GM20431 (cell line): ENCODE measurements at regions not wholly inside any gene's neighbourhood (a gene's known extent, or its start where the extent isn't known, plus 50 kb on each side); places are given as distances from the start of the nearest gene placed in this dataset.

Experiments
- in situ Hi-C: fragments of 300-500 bp; cut with MseI, MboI; formaldehyde crosslinking; loops from one replicate; pipeline ENCODE4 v1.15.0; 2020; ENCODE audit warnings: low sequenced_read_pairs; ENCODE audit not compliant: unreplicated experiment

GRCh38 chr18:2303517-2304238 lies 267.6 kb downstream of the METTL4 start:
- in situ Hi-C loops: no loop called here

- in situ Hi-C loops: no loop called here
Observed at GRCh38 chr18:2304378-2305175, 266.7 kb downstream of the METTL4 start.

- in situ Hi-C loops: no loop called here
Observed at GRCh38 chr18:2306606-2307005, 264.7 kb downstream of the METTL4 start.

- in situ Hi-C loops: no loop called here
Observed at GRCh38 chr18:2310886-2311285, 260.4 kb downstream of the METTL4 start.

GRCh38 chr18:2312440-2312839 lies 258.9 kb downstream of the METTL4 start:
- in situ Hi-C loops: no loop called here

- in situ Hi-C loops: no loop called here
Observed at GRCh38 chr18:2313332-2313731, 258.0 kb downstream of the METTL4 start.

GRCh38 chr18:2316082-2316750 lies 255.1 kb downstream of the METTL4 start:
- in situ Hi-C loops: no loop called here

- in situ Hi-C loops: no loop called here
Observed at GRCh38 chr18:2316751-2317696, 254.3 kb downstream of the METTL4 start.

GRCh38 chr18:2324459-2324858 lies 246.8 kb downstream of the METTL4 start:
- in situ Hi-C loops: no loop called here

- in situ Hi-C loops: no loop called here
Observed at GRCh38 chr18:2325308-2325849, 245.9 kb downstream of the METTL4 start.

GRCh38 chr18:2325933-2326332 lies 245.4 kb downstream of the METTL4 start:
- in situ Hi-C loops: no loop called here

GRCh38 chr18:2326999-2327398 lies 244.3 kb downstream of the METTL4 start:
- in situ Hi-C loops: no loop called here

GRCh38 chr18:2330764-2331163 lies 240.5 kb downstream of the METTL4 start:
- in situ Hi-C loops: loop anchor here (10.0 kb wide), 1 partner anchor 204 kb away; no protein-coding TSS in a partner anchor

GRCh38 chr18:2331491-2331890 lies 239.8 kb downstream of the METTL4 start:
- in situ Hi-C loops: loop anchor here (10.0 kb wide), 1 partner anchor 203 kb away; no protein-coding TSS in a partner anchor

GRCh38 chr18:2336690-2337392 lies 234.5 kb downstream of the METTL4 start:
- in situ Hi-C loops: loop anchor here (10.0 kb wide), 1 partner anchor 198 kb away; no protein-coding TSS in a partner anchor

- in situ Hi-C loops: loop anchor here (10.0 kb wide), 1 partner anchor 197 kb away; no protein-coding TSS in a partner anchor
Observed at GRCh38 chr18:2337552-2338141, 233.7 kb downstream of the METTL4 start.

GRCh38 chr18:2338601-2339000 lies 232.7 kb downstream of the METTL4 start:
- in situ Hi-C loops: loop anchor here (10.0 kb wide), 1 partner anchor 196 kb away; no protein-coding TSS in a partner anchor

GRCh38 chr18:2340335-2340734 lies 231.0 kb downstream of the METTL4 start:
- in situ Hi-C loops: no loop called here
